Activated CD4-positive, alpha-beta memory T cell treated with anti-CD3 and anti-CD28 coated beads, Interleukin-2, amount 10 ng/mL, durations not matched to agents 7 days and 5 days (primary cell): ENCODE measurements at regions not wholly inside any gene's neighbourhood (a gene's known extent, or its start where the extent isn't known, plus 50 kb on each side); places are given as distances from the start of the nearest gene placed in this dataset.
"Not testable (repeated sequence)": the region's sequence is repeated elsewhere in the genome, so short reads cannot be mapped to it uniquely, and the experiment has no call there.

Source experiments
- CTCF ChIA-PET: fragments of 350-600 bp; sonication (Branson Sonifier 250); formaldehyde crosslinking; loops from one replicate; lab custom pipeline; 2021; ENCODE audit warnings: antibody characterized with exemption, inconsistent platforms; lab: Charles Lee
- POLR2A ChIA-PET: fragments of 350-600 bp; sonication (Branson Sonifier 250); formaldehyde crosslinking; loops from one replicate; lab custom pipeline; 2021; ENCODE audit warnings: antibody characterized with exemption; lab: Charles Lee
- DNase-seq: peaks from one replicate; pipeline ENCODE4 v3.0.0-alpha.2; 2020
- H3K27ac Mint-ChIP-seq: one replicate; pipeline ENCODE4 v1.8.0; 2021; ENCODE audit warnings: mild to moderate bottlenecking, mixed read lengths
- H3K27me3 Mint-ChIP-seq: one replicate; pipeline ENCODE4 v1.8.0; 2021; ENCODE audit warnings: mixed read lengths
- H3K36me3 Mint-ChIP-seq: one replicate; pipeline ENCODE4 v1.8.0; 2021; ENCODE audit warnings: low read depth, mixed read lengths
- H3K4me1 Mint-ChIP-seq: one replicate; pipeline ENCODE4 v1.8.0; 2021; ENCODE audit warnings: mixed read lengths
- H3K4me3 Mint-ChIP-seq: one replicate; pipeline ENCODE4 v1.8.0; 2021; ENCODE audit warnings: mild to moderate bottlenecking, mixed read lengths
- H3K9me3 Mint-ChIP-seq: one replicate; pipeline ENCODE4 v1.8.0; 2021; ENCODE audit warnings: mixed read lengths

DNA sequence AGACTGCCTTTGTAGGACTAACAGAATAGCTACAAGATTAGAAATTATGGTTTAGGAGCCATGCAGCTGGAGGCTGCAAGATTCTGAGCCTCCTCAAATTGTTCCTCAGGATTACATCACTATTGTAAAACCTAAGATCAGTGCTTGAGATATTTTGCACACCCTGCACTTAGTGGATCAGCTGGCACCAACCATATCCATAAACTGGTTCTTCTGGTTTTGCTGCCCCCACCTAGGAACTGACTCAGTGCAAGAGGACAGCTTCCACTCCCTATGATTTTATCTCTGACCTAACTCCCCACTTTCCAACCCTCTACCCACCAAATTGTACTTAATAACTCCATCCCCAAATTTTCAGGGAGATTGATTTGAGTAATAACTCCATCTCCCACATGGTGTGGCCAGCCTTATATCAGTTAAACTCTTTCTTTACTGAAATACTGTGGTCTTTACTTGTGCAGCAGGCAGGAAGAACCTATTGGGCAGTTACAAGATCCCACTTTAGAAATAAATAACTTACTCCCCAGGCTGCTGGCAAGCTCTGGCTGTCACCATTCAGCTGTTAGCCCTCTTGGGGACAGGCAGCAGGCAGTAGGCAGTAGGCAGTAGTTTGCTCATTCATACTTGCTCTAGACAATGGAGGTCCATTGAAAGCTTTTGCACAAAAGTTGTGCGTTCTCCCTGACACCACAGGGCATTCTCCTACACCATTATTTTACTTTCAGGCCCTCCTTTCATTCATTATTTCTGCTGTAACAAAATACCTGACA, 119.0 kb downstream of the SLC17A6 start:
- Mint-ChIP-seq H3K4me3 (no peak overlapping the region), H3K27ac (no peak overlapping the region), H3K27me3 (no peaks in the 10 kb centered on the region), H3K36me3 (no peaks in the 10 kb centered on the region), H3K4me1 (no peaks in the 10 kb centered on the region), H3K9me3 (no peaks in the 10 kb centered on the region)
- ChIA-PET POLR2A (no interaction called here), CTCF (no interaction called here)
- DNase-seq = no peak

GRCh38 chr11:22454461-22455090, 116.4 kb downstream of the SLC17A6 start:
- DNase-seq = no peak
- ChIA-PET POLR2A (no interaction called here), CTCF (no interaction called here)
- H3K27me3 Mint-ChIP-seq = no peaks in the 10 kb centered on the region
- no peaks in the 10 kb centered on the region for H3K36me3 Mint-ChIP-seq
- no peaks in the 10 kb centered on the region for H3K9me3 Mint-ChIP-seq
- H3K27ac Mint-ChIP-seq = no peak overlapping the region
- H3K4me1 Mint-ChIP-seq = no peaks in the 10 kb centered on the region
- H3K4me3 Mint-ChIP-seq = no peak overlapping the region

GRCh38 chr11:22449441-22449840, 111.3 kb downstream of the SLC17A6 start:
- no peak overlapping the region for H3K27ac Mint-ChIP-seq
- H3K4me1 Mint-ChIP-seq = no peaks in the 10 kb centered on the region
- H3K36me3 Mint-ChIP-seq = no peaks in the 10 kb centered on the region
- no peaks in the 10 kb centered on the region for H3K27me3 Mint-ChIP-seq
- no peak overlapping the region for H3K4me3 Mint-ChIP-seq
- H3K9me3 Mint-ChIP-seq = no peaks in the 10 kb centered on the region
- no peak for DNase-seq
- CTCF ChIA-PET = no interaction called here
- POLR2A ChIA-PET = no interaction called here

DNA sequence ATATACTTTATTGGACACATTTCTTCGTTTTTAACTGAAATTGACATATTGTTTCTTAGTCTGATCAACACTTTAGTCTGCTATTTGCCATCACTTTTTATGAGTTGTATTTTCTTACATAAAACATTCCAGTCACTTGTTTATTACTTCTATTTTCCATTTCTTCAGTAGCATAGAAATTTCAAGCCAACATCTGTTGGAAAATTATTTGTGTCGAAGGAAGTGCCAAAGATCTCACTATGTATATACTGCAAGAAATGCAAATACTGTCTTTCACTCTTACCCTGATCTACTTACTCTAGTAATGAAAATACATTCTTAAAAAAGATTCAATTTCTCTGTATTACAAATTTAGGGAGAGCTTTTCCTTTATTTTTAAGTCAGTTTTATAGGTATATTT, 105.9 kb downstream of the SLC17A6 start:
- POLR2A ChIA-PET = no interaction called here
- no peak overlapping the region for H3K27ac Mint-ChIP-seq
- no peaks in the 10 kb centered on the region for H3K4me1 Mint-ChIP-seq
- H3K9me3 Mint-ChIP-seq = no peaks in the 10 kb centered on the region
- no peak overlapping the region for H3K4me3 Mint-ChIP-seq
- H3K36me3 Mint-ChIP-seq = no peaks in the 10 kb centered on the region
- H3K27me3 Mint-ChIP-seq = no peaks in the 10 kb centered on the region
- CTCF ChIA-PET = no interaction called here
- no peak for DNase-seq

DNA sequence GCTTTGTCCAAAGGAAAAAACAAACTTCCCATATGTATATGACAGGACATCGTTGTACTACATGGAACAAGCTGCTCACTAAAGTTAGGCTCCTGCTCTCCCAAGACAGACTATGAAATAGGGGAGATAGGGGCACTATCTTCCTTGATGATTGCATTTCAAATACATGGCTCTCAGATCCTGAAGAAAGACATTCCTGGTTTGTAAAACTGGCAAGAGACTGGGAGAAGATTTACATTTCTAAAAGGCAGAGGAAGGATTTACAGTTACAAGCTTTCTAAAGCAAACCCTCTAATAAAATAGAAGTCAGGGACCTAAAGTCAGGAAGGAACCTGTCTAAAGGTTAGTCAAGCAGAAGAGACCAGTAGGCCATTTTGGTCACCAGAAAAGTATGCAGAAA, 103.7 kb downstream of the SLC17A6 start:
- DNase-seq = no peak
- ChIA-PET CTCF (no interaction called here), POLR2A (no interaction called here)
- H3K36me3 Mint-ChIP-seq = no peaks in the 10 kb centered on the region
- H3K9me3 Mint-ChIP-seq = no peaks in the 10 kb centered on the region
- no peaks in the 10 kb centered on the region for H3K27me3 Mint-ChIP-seq
- H3K4me1 Mint-ChIP-seq = no peaks in the 10 kb centered on the region
- no peak overlapping the region for H3K4me3 Mint-ChIP-seq
- no peak overlapping the region for H3K27ac Mint-ChIP-seq

DNA sequence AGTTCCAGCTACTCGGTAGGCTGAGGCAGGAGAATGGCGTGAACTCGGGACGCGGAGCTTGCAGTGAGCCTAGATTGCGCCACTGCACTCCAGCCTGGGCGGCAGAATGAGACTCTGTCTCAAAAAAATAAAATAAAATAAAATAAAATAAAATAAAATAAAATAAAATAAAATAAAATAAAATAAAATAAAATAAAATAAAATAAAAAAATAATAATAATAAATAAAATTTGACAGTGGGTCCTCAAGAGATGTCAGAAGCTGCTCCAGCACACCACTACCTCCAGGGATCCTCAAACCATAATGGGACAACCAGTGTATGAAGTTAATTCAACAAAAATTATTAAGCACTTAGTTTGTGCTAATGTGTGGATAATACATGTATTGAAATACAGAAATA, 97.4 kb downstream of the SLC17A6 start:
- H3K9me3 Mint-ChIP-seq, H3K4me3 Mint-ChIP-seq, H3K4me1 Mint-ChIP-seq, POLR2A ChIA-PET, CTCF ChIA-PET, H3K36me3 Mint-ChIP-seq, DNase-seq, H3K27ac Mint-ChIP-seq: not testable (repeated sequence)
- H3K27me3 Mint-ChIP-seq = peaks cover 17% of the 10 kb centered on the region

- Mint-ChIP-seq H3K36me3 (no peaks in the 10 kb centered on the region), H3K27ac (no peak overlapping the region), H3K4me3 (no peak overlapping the region), H3K27me3 (peaks cover 17% of the 10 kb centered on the region), H3K4me1 (peaks cover 2% of the 10 kb centered on the region), H3K9me3 (no peaks in the 10 kb centered on the region)
- CTCF ChIA-PET = no interaction called here
- DNase-seq = no peak
- POLR2A ChIA-PET = no interaction called here
Measured at GRCh38 chr11:22433517-22433916, 95.3 kb downstream of the SLC17A6 start.

GRCh38 chr11:22433094-22433455, 94.9 kb downstream of the SLC17A6 start:
- peaks cover 17% of the 10 kb centered on the region for H3K27me3 Mint-ChIP-seq
- H3K4me3 Mint-ChIP-seq = no peak overlapping the region
- H3K36me3 Mint-ChIP-seq = no peaks in the 10 kb centered on the region
- no peak for DNase-seq
- CTCF ChIA-PET = no interaction called here
- H3K4me1 Mint-ChIP-seq = peaks cover 2% of the 10 kb centered on the region
- no peaks in the 10 kb centered on the region for H3K9me3 Mint-ChIP-seq
- no peak overlapping the region for H3K27ac Mint-ChIP-seq
- POLR2A ChIA-PET = no interaction called here

DNA sequence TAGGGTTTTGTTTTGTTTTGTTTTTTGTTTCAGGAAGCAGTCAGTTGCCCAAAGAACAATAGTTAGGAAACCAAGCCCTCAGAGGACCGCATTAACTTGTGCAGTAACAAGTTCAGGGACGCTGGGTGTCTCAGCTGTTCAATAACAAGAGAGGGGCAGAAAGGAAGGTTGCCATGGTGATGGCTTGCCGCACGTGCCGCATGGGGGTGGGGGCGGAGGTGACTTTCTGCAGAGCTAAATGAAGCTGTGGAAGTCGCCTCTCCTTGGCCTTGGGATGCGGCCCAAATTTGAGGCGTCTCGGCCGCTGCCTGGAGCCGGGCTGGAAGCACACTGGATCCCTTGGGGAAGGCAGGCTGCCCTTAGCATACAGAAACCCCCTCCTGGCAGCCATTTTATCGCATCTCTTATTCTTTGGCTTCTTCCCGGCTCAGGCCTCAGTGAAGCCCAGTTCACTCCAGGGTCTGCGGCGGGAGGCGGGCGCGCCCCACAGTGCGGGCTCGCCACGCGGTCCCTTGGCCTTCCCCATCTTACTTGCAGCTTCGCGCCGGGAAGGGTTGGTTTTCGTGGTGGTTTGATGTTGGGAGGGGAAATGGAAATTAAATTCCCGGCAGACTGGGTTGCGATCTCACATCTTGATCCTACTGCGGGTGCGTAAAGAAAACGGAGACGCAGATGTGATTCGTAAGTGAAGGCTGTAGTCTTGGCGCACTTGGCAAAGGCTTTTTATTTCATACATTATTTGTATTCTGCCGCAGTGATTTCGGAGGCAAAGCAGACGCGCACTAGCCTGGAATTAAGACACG, 94.3 kb downstream of the SLC17A6 start:
- DNase-seq = no peak
- H3K36me3 Mint-ChIP-seq = no peaks in the 10 kb centered on the region
- H3K4me3 Mint-ChIP-seq = no peak overlapping the region

GRCh38 chr11:22431106-22431505, 92.9 kb downstream of the SLC17A6 start:
- no peak for DNase-seq
- no peak overlapping the region for H3K27ac Mint-ChIP-seq
- no peaks in the 10 kb centered on the region for H3K9me3 Mint-ChIP-seq
- POLR2A ChIA-PET = no interaction called here
- H3K4me3 Mint-ChIP-seq = no peak overlapping the region
- H3K4me1 Mint-ChIP-seq = peaks cover 2% of the 10 kb centered on the region
- H3K27me3 Mint-ChIP-seq = peaks cover 17% of the 10 kb centered on the region
- CTCF ChIA-PET = no interaction called here
- no peaks in the 10 kb centered on the region for H3K36me3 Mint-ChIP-seq

More for the DNA sequence above, 94.3 kb downstream of the SLC17A6 start:
- Mint-ChIP-seq H3K9me3 (no peaks in the 10 kb centered on the region), H3K4me1 (peaks cover 2% of the 10 kb centered on the region), H3K27ac (no peak overlapping the region), H3K27me3 (peaks cover 17% of the 10 kb centered on the region)
- ChIA-PET POLR2A (no interaction called here), CTCF (no interaction called here)

DNA sequence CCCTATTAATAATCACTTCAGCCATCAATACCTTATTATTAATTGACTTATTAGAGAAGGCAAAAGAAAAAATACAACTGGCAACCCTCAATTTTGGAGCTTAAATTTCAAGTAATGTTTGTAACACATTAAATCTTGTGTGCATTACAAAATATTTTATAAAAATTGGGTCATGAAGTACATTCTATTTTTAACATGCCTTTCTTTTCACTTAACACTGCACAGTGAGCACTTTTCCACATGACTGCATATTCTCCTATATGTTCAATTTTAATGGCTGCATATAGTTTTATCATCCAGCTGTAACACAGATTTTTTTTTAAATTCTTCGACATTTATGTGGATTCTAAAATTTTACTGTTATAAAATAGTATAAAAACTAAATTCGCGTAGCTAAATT, 92.5 kb downstream of the SLC17A6 start:
- DNase-seq = no peak
- CTCF ChIA-PET = no interaction called here
- Mint-ChIP-seq H3K27me3 (peaks cover 17% of the 10 kb centered on the region), H3K4me3 (no peak overlapping the region), H3K9me3 (no peaks in the 10 kb centered on the region), H3K36me3 (no peaks in the 10 kb centered on the region), H3K4me1 (peaks cover 2% of the 10 kb centered on the region), H3K27ac (no peak overlapping the region)
- POLR2A ChIA-PET = no interaction called here

- H3K27ac Mint-ChIP-seq = no peak overlapping the region
- no peaks in the 10 kb centered on the region for H3K36me3 Mint-ChIP-seq
- H3K9me3 Mint-ChIP-seq = no peaks in the 10 kb centered on the region
- H3K4me1 Mint-ChIP-seq = peaks cover 2% of the 10 kb centered on the region
- no peak overlapping the region for H3K4me3 Mint-ChIP-seq
- ChIA-PET CTCF (no interaction called here), POLR2A (no interaction called here)
- peaks cover 17% of the 10 kb centered on the region for H3K27me3 Mint-ChIP-seq
- no peak for DNase-seq
Measured at GRCh38 chr11:22430141-22430541, 92.0 kb downstream of the SLC17A6 start.
